ENCODE measurements at regions not wholly inside any gene's neighbourhood (a gene's known extent, or its start where the extent isn't known, plus 50 kb on each side); places are given as distances from the start of the nearest gene placed in this dataset.

GRCh38 chr1:30229557-30229956, 493.8 kb downstream of the MATN1 start:
- 84 to 87% methylated on average over 8 to 9 of the region's 9 CpGs for WGBS, 2 donors
- TF ChIP-seq, protein P1, sequence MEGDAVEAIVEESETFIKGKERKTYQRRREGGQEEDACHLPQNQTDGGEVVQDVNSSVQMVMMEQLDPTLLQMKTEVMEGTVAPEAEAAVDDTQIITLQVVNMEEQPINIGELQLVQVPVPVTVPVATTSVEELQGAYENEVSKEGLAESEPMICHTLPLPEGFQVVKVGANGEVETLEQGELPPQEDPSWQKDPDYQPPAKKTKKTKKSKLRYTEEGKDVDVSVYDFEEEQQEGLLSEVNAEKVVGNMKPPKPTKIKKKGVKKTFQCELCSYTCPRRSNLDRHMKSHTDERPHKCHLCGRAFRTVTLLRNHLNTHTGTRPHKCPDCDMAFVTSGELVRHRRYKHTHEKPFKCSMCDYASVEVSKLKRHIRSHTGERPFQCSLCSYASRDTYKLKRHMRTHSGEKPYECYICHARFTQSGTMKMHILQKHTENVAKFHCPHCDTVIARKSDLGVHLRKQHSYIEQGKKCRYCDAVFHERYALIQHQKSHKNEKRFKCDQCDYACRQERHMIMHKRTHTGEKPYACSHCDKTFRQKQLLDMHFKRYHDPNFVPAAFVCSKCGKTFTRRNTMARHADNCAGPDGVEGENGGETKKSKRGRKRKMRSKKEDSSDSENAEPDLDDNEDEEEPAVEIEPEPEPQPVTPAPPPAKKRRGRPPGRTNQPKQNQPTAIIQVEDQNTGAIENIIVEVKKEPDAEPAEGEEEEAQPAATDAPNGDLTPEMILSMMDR (IDR thresholded peaks at IDR 0.05): no peak
- no peak for TF ChIP-seq POLR2A (IDR thresholded peaks at IDR 0.05)
- no peak for DNase-seq
- Histone ChIP-seq H3K36me3 (no peaks in the 10 kb centered on the region), H3K27ac (no peak overlapping the region), H3K4me3 (replicated peaks in 1 of 3) (no peak overlapping the region), H3K4me1 (no peaks in the 10 kb centered on the region), H3K27me3 (no peaks in the 10 kb centered on the region), H3K9me3 (no peaks in the 10 kb centered on the region)
- intact Hi-C loops (cut with DNase I): no loop called here

DNA sequence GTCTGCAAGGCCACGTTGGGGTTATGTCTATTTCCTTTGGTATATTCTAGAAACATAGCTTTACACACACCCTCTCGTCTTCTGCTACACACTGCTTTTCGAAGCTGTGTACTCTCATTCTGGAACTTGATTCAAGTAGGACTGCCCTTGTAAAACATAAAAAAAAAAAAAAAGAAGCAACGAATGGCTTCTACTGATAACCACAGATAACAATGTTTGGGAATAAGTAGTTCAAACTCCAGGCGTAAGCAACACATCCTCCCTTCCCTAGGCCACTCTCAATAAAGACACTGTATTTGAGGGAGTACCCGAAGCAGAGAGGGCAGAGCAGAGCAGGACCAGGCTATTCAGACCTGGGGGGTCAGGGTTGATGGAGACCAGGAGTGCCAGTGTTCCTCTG, 496.7 kb downstream of the MATN1 start:
- no peaks in the 10 kb centered on the region for H3K36me3 ChIP-seq
- WGBS, 2 donors: 56 to 62% methylated on average over 6 of the region's 6 CpGs
- no peak overlapping the region for H3K4me3 ChIP-seq (replicated peaks in 1 of 3)
- H3K27me3 ChIP-seq: no peaks in the 10 kb centered on the region
- TF ChIP-seq, protein P1 (IDR thresholded peaks at IDR 0.05): no peak
- TF ChIP-seq POLR2A (IDR thresholded peaks at IDR 0.05): no peak
- H3K9me3 ChIP-seq: no peaks in the 10 kb centered on the region
- no peak for DNase-seq
- no peak overlapping the region for H3K27ac ChIP-seq
- H3K4me1 ChIP-seq: no peaks in the 10 kb centered on the region
- intact Hi-C loops (cut with DNase I): no loop called here

- TF ChIP-seq, protein P1 (IDR thresholded peaks at IDR 0.05): no peak
- no peak for TF ChIP-seq POLR2A (IDR thresholded peaks at IDR 0.05)
- intact Hi-C loops (cut with DNase I): no loop called here
- no peaks in the 10 kb centered on the region for H3K4me1 ChIP-seq
- DNase-seq: no peak
- no peaks in the 10 kb centered on the region for H3K9me3 ChIP-seq
- WGBS, 2 donors: 47 to 65% methylated on average over 4 to 7 of the region's 7 CpGs
- no peaks in the 10 kb centered on the region for H3K27me3 ChIP-seq
- no peaks in the 10 kb centered on the region for H3K36me3 ChIP-seq
- no peak overlapping the region for H3K4me3 ChIP-seq (replicated peaks in 1 of 3)
- H3K27ac ChIP-seq: no peak overlapping the region
Observed at GRCh38 chr1:30225357-30225756, 498.0 kb downstream of the MATN1 start.

GRCh38 chr1:30219675-30220074, 503.7 kb downstream of the MATN1 start:
- 67 to 70% methylated on average over 4 of the region's 4 CpGs for WGBS, 2 donors
- Histone ChIP-seq H3K4me1 (no peaks in the 10 kb centered on the region), H3K4me3 (replicated peaks in 1 of 3) (no peak overlapping the region), H3K36me3 (no peaks in the 10 kb centered on the region), H3K27ac (no peak overlapping the region), H3K9me3 (no peaks in the 10 kb centered on the region), H3K27me3 (no peaks in the 10 kb centered on the region)
- intact Hi-C loops (cut with DNase I): no loop called here
- DNase-seq: no peak
- TF ChIP-seq, protein P1 (IDR thresholded peaks at IDR 0.05): no peak
- TF ChIP-seq POLR2A (IDR thresholded peaks at IDR 0.05): no peak

DNA sequence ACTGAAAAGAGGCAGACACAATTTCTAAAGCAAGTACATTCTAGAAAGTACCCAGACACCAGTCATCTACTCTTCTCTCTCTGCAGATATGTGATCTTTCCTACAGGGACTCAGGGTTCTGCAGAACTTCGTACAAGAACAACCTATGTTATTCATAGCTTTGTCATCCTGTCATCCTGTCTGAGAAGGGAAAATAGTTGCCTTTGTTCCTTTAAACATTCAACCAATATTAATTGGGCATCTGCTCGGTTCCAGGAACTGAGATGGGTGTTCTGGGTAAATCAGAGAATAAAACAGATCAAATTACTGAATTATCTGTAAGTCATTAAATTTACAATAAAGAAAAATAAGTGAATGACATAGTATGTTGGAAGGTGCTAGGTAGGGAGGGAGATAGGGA, 504.9 kb downstream of the MATN1 start:
- Histone ChIP-seq H3K36me3 (no peaks in the 10 kb centered on the region), H3K9me3 (no peaks in the 10 kb centered on the region), H3K4me1 (no peaks in the 10 kb centered on the region), H3K27ac (no peak overlapping the region), H3K4me3 (replicated peaks in 1 of 3) (no peak overlapping the region), H3K27me3 (no peaks in the 10 kb centered on the region)
- DNase-seq: no peak
- intact Hi-C loops (cut with DNase I): no loop called here
- TF ChIP-seq, protein P1 (IDR thresholded peaks at IDR 0.05): no peak
- no peak for TF ChIP-seq POLR2A (IDR thresholded peaks at IDR 0.05)
- WGBS, 2 donors: 41 to 60% methylated on average over 2 of the region's 2 CpGs

Measured in thyroid gland (tissue), 4 donors.